Loucy (cell line): ENCODE measurements at regions not wholly inside any gene's neighbourhood (a gene's known extent, or its start where the extent isn't known, plus 50 kb on each side); places are given as distances from the start of the nearest gene placed in this dataset.

Experiments
- H2AFZ ChIP-seq: fragments of 200-600 bp; sonication (generic); 2 replicates; pipeline ENCODE4 v1.6.0; 2016; ENCODE audit warnings: antibody characterized with exemption, mild to moderate bottlenecking, low read length, moderate library complexity
- H3F3A ChIP-seq: fragments of 200-600 bp; 2 replicates; pipeline ENCODE4 v1.6.0; 2016; ENCODE audit warnings: antibody characterized with exemption, low read depth, mild to moderate bottlenecking
- H3K27me3 ChIP-seq: fragments of 200-600 bp; sonication (generic); 2 replicates; pipeline ENCODE4 v1.6.1; 2014; ENCODE audit warnings: low read length, mild to moderate bottlenecking; ENCODE audit not compliant: insufficient read depth, poor library complexity, severe bottlenecking
- H3K36me3 ChIP-seq: fragments of 200-600 bp; sonication (generic); 2 replicates; pipeline ENCODE4 v1.6.1; 2016; ENCODE audit warnings: low read length; ENCODE audit not compliant: insufficient read depth
- H3K4me1 ChIP-seq: fragments of 200-600 bp; sonication (generic); 2 replicates; pipeline ENCODE4 v1.5.1; 2014; ENCODE audit warnings: low read length, mild to moderate bottlenecking; ENCODE audit not compliant: insufficient read depth, poor library complexity, severe bottlenecking
- H3K4me2 ChIP-seq: fragments of 200-600 bp; sonication (generic); 2 replicates; pipeline ENCODE4 v1.6.0; 2014; ENCODE audit warnings: antibody characterized with exemption, low read length, low read depth, mild to moderate bottlenecking; ENCODE audit not compliant: poor library complexity, severe bottlenecking
- H3K4me3 ChIP-seq: fragments of 200-600 bp; sonication (generic); 2 replicates; pipeline ENCODE4 v1.5.1; 2014; ENCODE audit warnings: low read length, mild to moderate bottlenecking, mixed read lengths; ENCODE audit not compliant: poor library complexity, severe bottlenecking
- H3K79me2 ChIP-seq: fragments of 200-600 bp; sonication (generic); 2 replicates; pipeline ENCODE4 v1.6.1; 2014; ENCODE audit warnings: low read length; ENCODE audit not compliant: insufficient read depth
- H3K9ac ChIP-seq: fragments of 200-600 bp; sonication (generic); 2 replicates; pipeline ENCODE4 v1.6.0; 2014; ENCODE audit warnings: mild to moderate bottlenecking, low read depth, low read length, moderate library complexity; ENCODE audit not compliant: poor library complexity, severe bottlenecking
- H3K9me2 ChIP-seq: fragments of 200-600 bp; sonication (generic); replicated peaks from 2 replicates; pipeline ENCODE4 v1.6.1; 2016; ENCODE audit warnings: low read depth, low read length, mixed read lengths
- H3K9me3 ChIP-seq: fragments of 200-600 bp; sonication (generic); 2 replicates; pipeline ENCODE4 v1.6.1; 2014; ENCODE audit warnings: mild to moderate bottlenecking, antibody characterized with exemption, low read length, low read depth; ENCODE audit not compliant: insufficient read depth
- H4K20me1 ChIP-seq: fragments of 200-600 bp; sonication (generic); 2 replicates; pipeline ENCODE4 v1.6.0; 2014; ENCODE audit warnings: antibody characterized with exemption, low read length, mild to moderate bottlenecking; ENCODE audit not compliant: insufficient read depth, poor library complexity, severe bottlenecking
- EZH2phosphoT487 ChIP-seq: fragments of 200-600 bp; IDR thresholded peaks from 2 replicates; pipeline ENCODE4 v1.6.1; 2018; ENCODE audit warnings: antibody characterized with exemption, mild to moderate bottlenecking, moderate library complexity, borderline replicate concordance
- TF ChIP-seq, protein P1 (sequence below): fragments of 200-600 bp; sonication (generic); conservative IDR thresholded peaks from 2 replicates; pipeline ENCODE4 v1.5.1; 2014; ENCODE audit warnings: mild to moderate bottlenecking, antibody characterized with exemption, low read length

DNA sequence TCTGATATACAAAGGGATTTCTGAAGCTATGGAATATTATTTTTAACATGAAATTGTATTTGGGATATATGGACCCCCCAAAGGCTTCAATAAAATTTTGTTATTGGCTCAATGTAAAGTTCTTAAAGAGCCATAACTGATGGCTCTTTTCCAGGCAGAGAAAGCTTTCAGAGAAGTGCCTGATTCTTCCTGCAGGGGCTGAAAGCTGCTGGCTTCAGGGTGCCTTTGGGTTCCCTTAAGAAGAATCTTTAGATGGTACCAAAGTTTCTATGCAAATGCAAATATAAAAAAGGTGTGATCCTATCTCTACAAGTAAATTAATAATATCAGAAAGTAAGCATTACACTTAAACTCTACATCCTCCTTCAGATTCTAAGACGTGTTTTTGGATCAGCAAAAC lies 72.6 kb downstream of the NR2F2 start:
- Histone ChIP-seq H2AFZ (no peak overlapping the region), H3K9me3 (no peaks in the 10 kb centered on the region), H4K20me1 (no peaks in the 10 kb centered on the region), H3K4me1 (no peaks in the 10 kb centered on the region), H3K4me3 (no peak overlapping the region), H3F3A (no peaks in the 10 kb centered on the region), H3K79me2 (no peaks in the 10 kb centered on the region), H3K4me2 (no peak overlapping the region), H3K36me3 (no peaks in the 10 kb centered on the region), H3K27me3 (no peaks in the 10 kb centered on the region), H3K9me2 (no peaks in the 10 kb centered on the region), H3K9ac (no peak overlapping the region)
- TF ChIP-seq, protein P1, sequence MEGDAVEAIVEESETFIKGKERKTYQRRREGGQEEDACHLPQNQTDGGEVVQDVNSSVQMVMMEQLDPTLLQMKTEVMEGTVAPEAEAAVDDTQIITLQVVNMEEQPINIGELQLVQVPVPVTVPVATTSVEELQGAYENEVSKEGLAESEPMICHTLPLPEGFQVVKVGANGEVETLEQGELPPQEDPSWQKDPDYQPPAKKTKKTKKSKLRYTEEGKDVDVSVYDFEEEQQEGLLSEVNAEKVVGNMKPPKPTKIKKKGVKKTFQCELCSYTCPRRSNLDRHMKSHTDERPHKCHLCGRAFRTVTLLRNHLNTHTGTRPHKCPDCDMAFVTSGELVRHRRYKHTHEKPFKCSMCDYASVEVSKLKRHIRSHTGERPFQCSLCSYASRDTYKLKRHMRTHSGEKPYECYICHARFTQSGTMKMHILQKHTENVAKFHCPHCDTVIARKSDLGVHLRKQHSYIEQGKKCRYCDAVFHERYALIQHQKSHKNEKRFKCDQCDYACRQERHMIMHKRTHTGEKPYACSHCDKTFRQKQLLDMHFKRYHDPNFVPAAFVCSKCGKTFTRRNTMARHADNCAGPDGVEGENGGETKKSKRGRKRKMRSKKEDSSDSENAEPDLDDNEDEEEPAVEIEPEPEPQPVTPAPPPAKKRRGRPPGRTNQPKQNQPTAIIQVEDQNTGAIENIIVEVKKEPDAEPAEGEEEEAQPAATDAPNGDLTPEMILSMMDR: no peak
- no peak for TF ChIP-seq EZH2phosphoT487

DNA sequence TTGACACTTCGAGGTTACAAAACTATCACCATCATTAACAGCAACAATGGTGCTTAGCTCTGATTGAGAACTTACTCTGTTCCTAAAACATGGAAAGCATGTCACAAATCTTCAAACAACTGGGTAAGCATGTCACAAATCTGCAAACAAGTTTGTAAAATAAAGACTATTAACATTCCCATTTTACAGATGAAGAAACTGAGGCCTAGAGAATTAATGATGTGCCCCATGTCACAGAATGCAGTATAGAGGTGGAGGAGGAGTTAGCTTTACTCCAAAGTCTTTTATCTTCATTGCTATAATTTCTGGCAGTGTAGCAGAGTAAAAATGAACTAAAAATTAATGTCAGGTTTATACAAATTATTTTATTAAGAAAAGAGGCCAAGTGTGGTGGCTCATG lies 73.4 kb downstream of the NR2F2 start:
- no peaks in the 10 kb centered on the region for H3K27me3 ChIP-seq
- no peak overlapping the region for H3K4me3 ChIP-seq
- no peaks in the 10 kb centered on the region for H4K20me1 ChIP-seq
- H3K9me2 ChIP-seq: no peaks in the 10 kb centered on the region
- TF ChIP-seq, protein P1: no peak
- no peak for TF ChIP-seq EZH2phosphoT487
- no peak overlapping the region for H2AFZ ChIP-seq
- H3F3A ChIP-seq: no peaks in the 10 kb centered on the region
- H3K36me3 ChIP-seq: no peaks in the 10 kb centered on the region
- H3K9ac ChIP-seq: no peak overlapping the region
- no peaks in the 10 kb centered on the region for H3K4me1 ChIP-seq
- no peak overlapping the region for H3K4me2 ChIP-seq
- H3K9me3 ChIP-seq: no peaks in the 10 kb centered on the region
- H3K79me2 ChIP-seq: no peaks in the 10 kb centered on the region

DNA sequence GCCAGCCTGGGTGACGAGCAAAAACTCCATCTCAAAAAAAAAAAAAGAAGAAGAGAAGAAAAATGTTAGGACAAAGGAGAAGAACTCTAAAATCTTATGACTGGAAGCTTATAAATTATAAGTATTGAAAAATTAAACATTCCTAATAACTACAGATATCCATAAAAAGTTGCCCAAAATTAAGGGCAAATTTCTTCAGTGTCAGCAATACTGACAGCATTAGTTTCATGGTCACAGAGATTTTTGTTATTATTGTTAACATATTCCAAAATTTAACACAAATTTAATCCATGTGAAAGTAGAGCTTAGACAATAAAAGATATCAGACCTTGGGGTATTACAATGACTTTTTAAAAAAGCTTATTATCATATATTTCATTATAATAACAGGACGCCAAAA lies 74.1 kb downstream of the NR2F2 start:
- Histone ChIP-seq H3K4me1 (no peaks in the 10 kb centered on the region), H2AFZ (no peak overlapping the region), H3K9me3 (no peaks in the 10 kb centered on the region), H3K4me3 (no peak overlapping the region), H3F3A (no peaks in the 10 kb centered on the region), H3K27me3 (no peaks in the 10 kb centered on the region), H3K9ac (no peak overlapping the region), H4K20me1 (no peaks in the 10 kb centered on the region), H3K36me3 (no peaks in the 10 kb centered on the region), H3K9me2 (no peaks in the 10 kb centered on the region), H3K79me2 (no peaks in the 10 kb centered on the region), H3K4me2 (no peak overlapping the region)
- no peak for TF ChIP-seq EZH2phosphoT487
- TF ChIP-seq, protein P1: no peak
